IMR-90 (cell line): ENCODE measurements at regions not wholly inside any gene's neighbourhood (a gene's known extent, or its start where the extent isn't known, plus 50 kb on each side); places are given as distances from the start of the nearest gene placed in this dataset.

Source experiments
- ATAC-seq: fragments of 200-7000 bp; cut with Tn5 transposase; 2 replicates; pipeline ENCODE4 v1.9.1; 2020; ENCODE audit warnings: low read depth, mild to moderate bottlenecking, moderate library complexity
- BruUV-seq: library from RNA; stranded (reverse); fragments of 400-500 nt; replicated peaks from 2 replicates; lab custom pipeline; 2021; lab: Mats Ljungman, UMichigan
- CTCF ChIA-PET: fragments of 300-600 bp; formaldehyde crosslinking; extraction: SDS; loops from one replicate; lab custom pipeline; 2021; ENCODE audit warnings: antibody characterized with exemption; lab: Yijun Ruan, JAX
- POLR2A ChIA-PET: fragments of 300-600 bp; sonication (Branson Sonifier 250); formaldehyde crosslinking; loops from one replicate; lab custom pipeline; 2022; ENCODE audit warnings: antibody characterized with exemption; ENCODE audit not compliant: unreplicated experiment; lab: Charles Lee
- DNase-seq: peaks from one replicate; pipeline ENCODE4 v3.0.0; 2013
- H2AFZ ChIP-seq: replicated peaks from 2 replicates; pipeline ENCODE3; 2013; ENCODE audit warnings: low read length, mild to moderate bottlenecking; ENCODE audit not compliant: poor library complexity
- H2AK5ac ChIP-seq: 2 replicates; pipeline ENCODE4 v1.6.1; 2013; ENCODE audit warnings: low read depth, low read length, inconsistent platforms
- H2AK9ac ChIP-seq: replicated peaks from 2 replicates; pipeline ENCODE3; 2013; ENCODE audit warnings: mild to moderate bottlenecking, low read depth, low read length, moderate library complexity; ENCODE audit not compliant: poor library complexity
- H2BK120ac ChIP-seq: 2 replicates; pipeline ENCODE4 v1.6.1; 2013; ENCODE audit warnings: low read depth, low read length, inconsistent platforms
- H2BK15ac ChIP-seq: 3 replicates; pipeline ENCODE4 v1.6.1; 2013; ENCODE audit warnings: low read depth, low read length, inconsistent platforms
- H2BK20ac ChIP-seq: 2 replicates; pipeline ENCODE4 v1.6.1; 2013; ENCODE audit warnings: low read depth, mild to moderate bottlenecking, inconsistent platforms, low read length, moderate library complexity
- H2BK5ac ChIP-seq: 2 replicates; pipeline ENCODE4 v1.6.1; 2013; ENCODE audit warnings: mild to moderate bottlenecking, low read depth, low read length, inconsistent platforms; ENCODE audit not compliant: poor library complexity, severe bottlenecking
- H3K14ac ChIP-seq: replicated peaks from 2 replicates; pipeline ENCODE4 v1.6.1; 2013; ENCODE audit warnings: low read depth, low read length, inconsistent platforms
- H3K18ac ChIP-seq: 2 replicates; pipeline ENCODE4 v1.6.1; 2013; ENCODE audit warnings: low read depth, low read length, control low read depth
- H3K23ac ChIP-seq: 2 replicates; pipeline ENCODE4 v1.6.1; 2013; ENCODE audit warnings: low read depth, low read length, inconsistent platforms
- H3K27ac ChIP-seq: 2 replicates; pipeline ENCODE4 v1.5.1; 2013; ENCODE audit warnings: mild to moderate bottlenecking, control low read depth, low read length; ENCODE audit not compliant: insufficient read depth
- H3K27me3 ChIP-seq: 2 replicates; pipeline ENCODE4 v1.6.1; 2013; ENCODE audit warnings: low read length; ENCODE audit not compliant: control insufficient read depth, insufficient read depth
- H3K36me3 ChIP-seq: 2 replicates; pipeline ENCODE4 v1.6.1; 2013; ENCODE audit warnings: low read length, mixed read lengths; ENCODE audit not compliant: control insufficient read depth, insufficient read depth
- H3K4ac ChIP-seq: 2 replicates; pipeline ENCODE4 v1.6.1; 2013; ENCODE audit warnings: low read depth, low read length, inconsistent platforms
- H3K4me1 ChIP-seq: 2 replicates; pipeline ENCODE4 v1.6.1; 2013; ENCODE audit warnings: low read length, mixed read lengths; ENCODE audit not compliant: control insufficient read depth, insufficient read depth
- H3K4me2 ChIP-seq: 2 replicates; pipeline ENCODE4 v1.6.1; 2013; ENCODE audit warnings: low read depth, mild to moderate bottlenecking, control low read depth, low read length, moderate library complexity
- H3K4me3 ChIP-seq: 2 replicates; pipeline ENCODE4 v1.5.1; 2013; ENCODE audit warnings: low read depth, mild to moderate bottlenecking, control low read depth, low read length, moderate library complexity; ENCODE audit not compliant: insufficient read depth
- H3K56ac ChIP-seq: 2 replicates; pipeline ENCODE4 v1.6.1; 2013; ENCODE audit warnings: low read length, inconsistent platforms; ENCODE audit not compliant: insufficient read depth; ENCODE audit errors: extremely low read depth
- H3K79me1 ChIP-seq, 2 experiments: 2 replicates each; pipeline ENCODE4 v1.6.1; 2013; ENCODE audit warnings: low read length in 2 of 2, inconsistent platforms in 1 of 2, low read depth in 1 of 2
- H3K9ac ChIP-seq: 2 replicates; pipeline ENCODE4 v1.6.1; 2013; ENCODE audit warnings: low read depth, low read length, control low read depth
- H3K9me1 ChIP-seq: 2 replicates; pipeline ENCODE4 v1.6.1; 2013; ENCODE audit warnings: low read length, inconsistent platforms; ENCODE audit not compliant: insufficient read depth
- H3K9me3 ChIP-seq: 2 replicates; pipeline ENCODE4 v1.6.1; 2013; ENCODE audit warnings: low read length; ENCODE audit not compliant: control insufficient read depth, insufficient read depth
- H4K20me1 ChIP-seq: 2 replicates; pipeline ENCODE4 v1.6.1; 2013; ENCODE audit warnings: low read length, inconsistent platforms; ENCODE audit not compliant: insufficient read depth
- H4K5ac ChIP-seq: 2 replicates; pipeline ENCODE4 v1.6.1; 2013; ENCODE audit warnings: mild to moderate bottlenecking, low read depth, low read length, control low read depth
- H4K8ac ChIP-seq, 2 experiments: 2 replicates each; pipeline ENCODE4 v1.6.1; 2013; ENCODE audit warnings: low read depth in 2 of 2, low read length in 2 of 2, control low read depth in 1 of 2, inconsistent platforms in 1 of 2
- H4K91ac ChIP-seq: 2 replicates; pipeline ENCODE4 v1.6.1; 2013; ENCODE audit warnings: low read depth, low read length, inconsistent platforms; ENCODE audit not compliant: insufficient read depth
- CEBPB ChIP-seq: IDR thresholded peaks from 2 replicates; pipeline ENCODE4 v1.6.1; 2012; ENCODE audit warnings: low read depth, low read length, improper control_type of control experiment
- CHD1 ChIP-seq: IDR thresholded peaks from 2 replicates; pipeline ENCODE4 v1.6.1; 2012; ENCODE audit warnings: low read depth, low read length, improper control_type of control experiment
- MAFK ChIP-seq: IDR thresholded peaks from 2 replicates; pipeline ENCODE4 v1.6.1; 2012; ENCODE audit warnings: low read depth, low read length, improper control_type of control experiment
- MAZ ChIP-seq: IDR thresholded peaks from 2 replicates; pipeline ENCODE4 v1.6.1; 2012; ENCODE audit warnings: low read depth, mild to moderate bottlenecking, low read length, improper control_type of control experiment, moderate library complexity, borderline replicate concordance
- MXI1 ChIP-seq: IDR thresholded peaks from 2 replicates; pipeline ENCODE4 v1.6.1; 2012; ENCODE audit warnings: low read depth, mild to moderate bottlenecking, low read length, moderate library complexity, borderline replicate concordance
- NFE2L2 ChIP-seq: fragments of 150-350 bp; IDR thresholded peaks from 2 replicates; pipeline ENCODE4 v1.6.1; 2016; ENCODE audit warnings: low read depth, mild to moderate bottlenecking, low read length
- POLR2A ChIP-seq: IDR thresholded peaks from 2 replicates; pipeline ENCODE4 v1.6.1; 2012; ENCODE audit warnings: mild to moderate bottlenecking, low read depth, low read length
- RAD21 ChIP-seq: IDR thresholded peaks from 2 replicates; pipeline ENCODE4 v1.6.1; 2012; ENCODE audit warnings: low read length, improper control_type of control experiment
- RCOR1 ChIP-seq: IDR thresholded peaks from 2 replicates; pipeline ENCODE4 v1.6.1; 2012; ENCODE audit warnings: mild to moderate bottlenecking, low read length, improper control_type of control experiment; ENCODE audit not compliant: insufficient replicate concordance
- RFX5 ChIP-seq: IDR thresholded peaks from 2 replicates; pipeline ENCODE4 v1.8.0; 2012; ENCODE audit warnings: low read depth, mild to moderate bottlenecking, low read length, moderate library complexity
- SMC3 ChIP-seq: fragments of 150-350 bp; IDR thresholded peaks from 2 replicates; pipeline ENCODE4 v1.6.1; 2016; ENCODE audit warnings: low read depth, mild to moderate bottlenecking, antibody characterized with exemption, low read length, moderate library complexity
- USF2 ChIP-seq: fragments of 150-350 bp; IDR thresholded peaks from 2 replicates; pipeline ENCODE4 v1.6.1; 2017; ENCODE audit warnings: mild to moderate bottlenecking, antibody characterized with exemption, low read length, low read depth
- WGBS, 2 experiments: methylation state at CpG; one replicate each; pipeline versions ENCODE4 v1.1.5 to v1.1.7; 2013; ENCODE audit warnings: missing lambda C conversion rate in 2 of 2; ENCODE audit not compliant: insufficient read length in 1 of 2; ENCODE audit errors: extremely low coverage in 2 of 2; 5-methylcytosine and 5-hydroxymethylcytosine counted together
- dilution Hi-C: fragments of 300-500 bp; cut with HindIII; formaldehyde crosslinking; loops from one replicate; pipeline ENCODE4 v1.14.3; 2018; ENCODE audit warnings: low sequenced_read_pairs; ENCODE audit not compliant: unreplicated experiment
- in situ Hi-C: fragments of 300-500 bp; cut with MboI; formaldehyde crosslinking; loops from 3 replicates; pipeline ENCODE4 v1.14.3; 2019; ENCODE audit warnings: low sequenced_read_pairs, inconsistent platforms, mixed read lengths
- intact Hi-C: fragments of 100-400 bp; cut with micrococcal nuclease; formaldehyde crosslinking; loops from 2 replicates; pipeline ENCODE4 v1.10.0; 2022

GRCh38 chr2:208595386-208596275 lies 189.0 kb downstream of the PTH2R start:
- Histone ChIP-seq H3K9me1 (no peaks in the 10 kb centered on the region), H3K79me1 (no peaks in the 10 kb centered on the region), H2AFZ (no peak overlapping the region), H4K91ac (no peak overlapping the region), H4K20me1 (no peaks in the 10 kb centered on the region), H3K9me3 (peaks cover 26% of the 10 kb centered on the region), H3K4ac (no peak overlapping the region), H3K4me2 (no peak overlapping the region), H2AK5ac (no peak overlapping the region), H3K9ac (no peak overlapping the region), H3K27ac (no peak overlapping the region), H2BK15ac (no peak overlapping the region), H4K5ac (no peak overlapping the region), H4K8ac (no peak overlapping the region), H2BK20ac (no peak overlapping the region), H3K56ac (no peak overlapping the region), H3K23ac (no peak overlapping the region), H3K27me3 (no peaks in the 10 kb centered on the region), H2BK5ac (no peak overlapping the region), H2BK120ac (no peak overlapping the region), H2AK9ac (no peak overlapping the region), H3K18ac (no peak overlapping the region), H3K4me1 (no peaks in the 10 kb centered on the region), H3K14ac (no peak overlapping the region), H3K4me3 (no peak overlapping the region), H3K36me3 (no peaks in the 10 kb centered on the region)
- 40% methylated on average over 1 of the region's 3 CpGs; no CpG with 5 or more reads in 1 of the 2 experiments for WGBS, 2 experiments
- no peak for ATAC-seq
- TF ChIP-seq RCOR1, result no peak
- no peak for TF ChIP-seq POLR2A
- TF ChIP-seq MXI1, result no peak
- no peak for TF ChIP-seq CEBPB
- TF ChIP-seq RAD21, result no peak
- no peak for TF ChIP-seq MAZ
- no peak for TF ChIP-seq USF2
- TF ChIP-seq SMC3, result no peak
- TF ChIP-seq MAFK, result no peak
- no peak for TF ChIP-seq CHD1
- no peak for TF ChIP-seq NFE2L2
- TF ChIP-seq RFX5, result no peak
- in situ Hi-C loops (no loop called here), intact Hi-C loops (no loop called here), dilution Hi-C loops (no loop called here)
- POLR2A ChIA-PET, result no interaction called here
- DNase-seq, result no peak
- CTCF ChIA-PET, result no interaction called here
- BruUV-seq, result no TSS peak
